ENCODE measurements at regions not wholly inside any gene's neighbourhood (a gene's known extent, or its start where the extent isn't known, plus 50 kb on each side); places are given as distances from the start of the nearest gene placed in this dataset.
"Not testable (repeated sequence)": the region's sequence is repeated elsewhere in the genome, so short reads cannot be mapped to it uniquely, and the experiment has no call there.

- no peaks in the 10 kb centered on the region for H3K36me3 ChIP-seq (ENCODE audit: insufficient read depth, low read length)
- no peaks in the 10 kb centered on the region for H3K9me3 ChIP-seq (ENCODE audit: low read depth, low read length)
- no peak overlapping the region for H3K9ac ChIP-seq (ENCODE audit: insufficient read length)
- DNase-seq (ENCODE audit: low read depth, low spot score): no peak
- TF ChIP-seq POLR2AphosphoS5 (IDR thresholded peaks at IDR 0.05; ENCODE audit: borderline replicate concordance, low read depth, low read length) (no peak), EZH2 (IDR thresholded peaks at IDR 0.05) (no peak), FOXP2 (optimal IDR thresholded peaks at IDR 0.05; ENCODE audit: control extremely low read depth, extremely low read length, insufficient read depth) (no peak)
- H3K4me3 ChIP-seq: no peak overlapping the region
- H3K27ac ChIP-seq: no peak overlapping the region
Observed at GRCh38 chr9:101814064-101814463, 75.6 kb upstream of the GRIN3A start.

GRCh38 chr9:101807879-101808278 is 69.4 kb upstream of the GRIN3A start:
- not testable (repeated sequence) for H3K36me3 ChIP-seq (ENCODE audit: insufficient read depth, low read length); DNase-seq (ENCODE audit: low read depth, low spot score); H3K9me3 ChIP-seq (ENCODE audit: low read depth, low read length); H3K27ac ChIP-seq; H3K4me3 ChIP-seq; H3K9ac ChIP-seq (ENCODE audit: insufficient read length)

GRCh38 chr9:101796044-101796443 is 57.6 kb upstream of the GRIN3A start:
- TF ChIP-seq FOXP2 (optimal IDR thresholded peaks at IDR 0.05; ENCODE audit: control extremely low read depth, extremely low read length, insufficient read depth): no peak
- TF ChIP-seq POLR2AphosphoS5 (IDR thresholded peaks at IDR 0.05; ENCODE audit: borderline replicate concordance, low read depth, low read length): no peak
- no peak for TF ChIP-seq EZH2 (IDR thresholded peaks at IDR 0.05)
- no peak for DNase-seq (ENCODE audit: low read depth, low spot score)

GRCh38 chr9:101795147-101795546 is 56.7 kb upstream of the GRIN3A start:
- no peak overlapping the region for H3K27ac ChIP-seq
- DNase-seq (ENCODE audit: low read depth, low spot score): no peak
- H3K9me3 ChIP-seq (ENCODE audit: low read depth, low read length): no peaks in the 10 kb centered on the region
- TF ChIP-seq FOXP2 (optimal IDR thresholded peaks at IDR 0.05; ENCODE audit: control extremely low read depth, extremely low read length, insufficient read depth) (no peak), POLR2AphosphoS5 (IDR thresholded peaks at IDR 0.05; ENCODE audit: borderline replicate concordance, low read depth, low read length) (no peak)
- H3K36me3 ChIP-seq (ENCODE audit: insufficient read depth, low read length): no peaks in the 10 kb centered on the region
- no peak overlapping the region for H3K9ac ChIP-seq (ENCODE audit: insufficient read length)
- no peak overlapping the region for H3K4me3 ChIP-seq

More at GRCh38 chr9:101796044-101796443, 57.6 kb upstream of the GRIN3A start:
- H3K9me3 ChIP-seq (ENCODE audit: low read depth, low read length): no peaks in the 10 kb centered on the region
- no peaks in the 10 kb centered on the region for H3K36me3 ChIP-seq (ENCODE audit: insufficient read depth, low read length)
- H3K4me3 ChIP-seq: no peak overlapping the region
- H3K9ac ChIP-seq (ENCODE audit: insufficient read length): no peak overlapping the region
- no peak overlapping the region for H3K27ac ChIP-seq

GRCh38 chr9:101792475-101792874 is 54.0 kb upstream of the GRIN3A start:
- Histone ChIP-seq H3K9me3 (ENCODE audit: low read depth, low read length) (no peaks in the 10 kb centered on the region), H3K27ac (no peak overlapping the region), H3K4me3 (no peak overlapping the region), H3K36me3 (ENCODE audit: insufficient read depth, low read length) (no peaks in the 10 kb centered on the region), H3K9ac (ENCODE audit: insufficient read length) (no peak overlapping the region)
- TF ChIP-seq POLR2AphosphoS5 (IDR thresholded peaks at IDR 0.05; ENCODE audit: borderline replicate concordance, low read depth, low read length) (no peak), FOXP2 (optimal IDR thresholded peaks at IDR 0.05; ENCODE audit: control extremely low read depth, extremely low read length, insufficient read depth) (no peak)
- DNase-seq (ENCODE audit: low read depth, low spot score): no peak

- TF ChIP-seq EZH2 (IDR thresholded peaks at IDR 0.05) (no peak), FOXP2 (optimal IDR thresholded peaks at IDR 0.05; ENCODE audit: control extremely low read depth, extremely low read length, insufficient read depth) (peak; percentile 23), POLR2AphosphoS5 (IDR thresholded peaks at IDR 0.05; ENCODE audit: borderline replicate concordance, low read depth, low read length) (no peak)
- Histone ChIP-seq H3K4me3 (no peak overlapping the region), H3K27ac (no peak overlapping the region), H3K9me3 (ENCODE audit: low read depth, low read length) (no peaks in the 10 kb centered on the region), H3K9ac (ENCODE audit: insufficient read length) (no peak overlapping the region), H3K36me3 (ENCODE audit: insufficient read depth, low read length) (no peaks in the 10 kb centered on the region)
- peak; percentile 35 for DNase-seq (ENCODE audit: low read depth, low spot score)
Observed at GRCh38 chr9:101791938-101792337, 53.5 kb upstream of the GRIN3A start.

- H3K27ac ChIP-seq: no peak overlapping the region
- no peaks in the 10 kb centered on the region for H3K36me3 ChIP-seq (ENCODE audit: insufficient read depth, low read length)
- TF ChIP-seq POLR2AphosphoS5 (IDR thresholded peaks at IDR 0.05; ENCODE audit: borderline replicate concordance, low read depth, low read length): no peak
- no peak for TF ChIP-seq EZH2 (IDR thresholded peaks at IDR 0.05)
- H3K9ac ChIP-seq (ENCODE audit: insufficient read length): no peak overlapping the region
- H3K9me3 ChIP-seq (ENCODE audit: low read depth, low read length): no peaks in the 10 kb centered on the region
- H3K4me3 ChIP-seq: no peak overlapping the region
- no peak for DNase-seq (ENCODE audit: low read depth, low spot score)
Observed at GRCh38 chr9:101791533-101791932, 53.1 kb upstream of the GRIN3A start.

Measured in SK-N-MC (cell line).